Retinal pigment epithelial cell (primary cell): ENCODE measurements at regions not wholly inside any gene's neighbourhood (a gene's known extent, or its start where the extent isn't known, plus 50 kb on each side); places are given as distances from the start of the nearest gene placed in this dataset.

Experiments
- DNase-seq: peaks from one replicate; pipeline ENCODE4 v3.0.0-alpha.2; 2010; ENCODE audit warnings: low read depth
- H3K4me3 ChIP-seq: 2 replicates; pipeline ENCODE4 v1.5.1; 2011; ENCODE audit warnings: mild to moderate bottlenecking, low read length, control low read depth, moderate library complexity
- CTCF ChIP-seq: conservative IDR thresholded peaks from 2 replicates; pipeline ENCODE4 v1.5.1; 2011; ENCODE audit warnings: low read depth, low read length, control low read depth, inconsistent platforms

GRCh38 chr1:22364764-22365163, 86.9 kb upstream of the ZBTB40 start:
- no peak overlapping the region for H3K4me3 ChIP-seq
- TF ChIP-seq CTCF: peak; percentile 20
- DNase-seq: no peak

GRCh38 chr1:22365331-22366295, 86.0 kb upstream of the ZBTB40 start:
- no peak overlapping the region for H3K4me3 ChIP-seq
- no peak for DNase-seq
- TF ChIP-seq CTCF: no peak

- H3K4me3 ChIP-seq: no peak overlapping the region
- no peak for TF ChIP-seq CTCF
- no peak for DNase-seq
These were observed 85.3 kb upstream of the ZBTB40 start for GRCh38 chr1:22366346-22366745.

- TF ChIP-seq CTCF: no peak
- no peak for DNase-seq
- no peak overlapping the region for H3K4me3 ChIP-seq
These were observed 83.5 kb upstream of the ZBTB40 start for GRCh38 chr1:22368125-22368524.

- TF ChIP-seq CTCF: no peak
- DNase-seq: no peak
- no peak overlapping the region for H3K4me3 ChIP-seq
These were observed 82.1 kb upstream of the ZBTB40 start for GRCh38 chr1:22369294-22370189.

GRCh38 chr1:22370190-22370498, 81.5 kb upstream of the ZBTB40 start:
- no peak overlapping the region for H3K4me3 ChIP-seq
- TF ChIP-seq CTCF: no peak
- DNase-seq: no peak

GRCh38 chr1:22371408-22371807, 80.2 kb upstream of the ZBTB40 start:
- TF ChIP-seq CTCF: no peak
- no peak for DNase-seq
- no peak overlapping the region for H3K4me3 ChIP-seq
